ENCODE measurements at regions not wholly inside any gene's neighbourhood (a gene's known extent, or its start where the extent isn't known, plus 50 kb on each side); places are given as distances from the start of the nearest gene placed in this dataset.

DNA sequence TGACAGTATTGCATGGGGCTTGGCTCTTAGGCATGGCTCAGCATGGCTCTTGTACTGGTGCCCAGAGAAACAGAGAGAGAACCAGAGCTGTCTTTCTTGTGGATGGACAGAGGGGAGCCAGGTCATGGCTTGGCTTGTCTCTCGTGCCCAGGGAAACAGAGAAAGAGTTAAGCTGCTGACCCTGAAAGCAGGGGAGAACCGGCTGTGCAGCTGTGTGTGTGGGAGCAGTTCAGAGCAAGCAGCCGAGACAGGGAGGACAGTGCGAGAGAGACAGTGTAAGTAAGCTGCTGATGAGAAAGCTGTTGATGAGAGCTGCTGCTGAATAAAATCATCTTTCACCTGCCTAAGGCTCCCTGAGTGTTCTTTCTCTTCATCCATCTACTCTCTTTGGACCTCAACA, 61.3 kb upstream of the DDHD1 start:
- DNase-seq (ENCODE audit: low read depth), result peak; percentile 24

DNA sequence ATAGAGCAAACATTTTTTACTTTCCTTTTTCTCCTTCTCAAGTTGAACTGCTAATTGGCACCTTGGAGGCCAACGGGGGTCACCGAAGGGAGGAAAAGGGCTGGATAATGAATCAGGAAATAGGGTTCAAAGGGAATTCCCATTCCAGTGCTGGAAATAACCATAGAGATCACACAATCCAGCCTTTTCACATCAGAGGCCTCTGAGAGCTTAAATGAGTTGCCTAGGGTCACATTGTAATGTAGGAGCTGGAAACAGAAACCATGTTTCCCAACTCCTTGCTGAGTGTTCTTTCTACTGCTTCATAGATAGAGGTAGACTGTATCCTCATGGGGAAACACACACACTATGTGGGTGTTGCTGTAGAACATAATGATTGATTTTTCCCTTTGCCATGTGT, 60.6 kb upstream of the DDHD1 start:
- peak; percentile 39 for DNase-seq (ENCODE audit: low read depth)

DNA sequence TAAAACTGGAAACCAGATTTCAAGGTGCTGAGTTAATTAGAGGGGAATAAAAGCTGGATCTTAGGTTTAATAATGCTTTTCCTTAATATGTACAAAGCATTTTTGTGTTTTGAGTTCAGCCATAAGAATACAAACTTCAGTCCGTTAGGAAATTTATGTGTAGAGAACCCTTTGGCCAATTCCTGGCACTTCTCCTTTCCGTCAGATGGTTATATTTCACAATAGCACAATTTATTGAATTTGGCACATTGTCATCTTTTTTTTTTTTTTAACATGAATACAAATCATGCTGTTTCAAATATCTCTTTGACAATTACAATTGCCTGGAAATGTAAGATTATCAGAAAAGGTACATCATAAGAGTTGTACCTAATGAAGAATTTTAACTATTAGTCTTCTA, 56.2 kb upstream of the DDHD1 start:
- DNase-seq (ENCODE audit: low read depth), result peak; percentile 42
